Epithelial cell of esophagus (primary cell): ENCODE measurements at regions not wholly inside any gene's neighbourhood (a gene's known extent, or its start where the extent isn't known, plus 50 kb on each side); places are given as distances from the start of the nearest gene placed in this dataset.
"Not testable (repeated sequence)": the region's sequence is repeated elsewhere in the genome, so short reads cannot be mapped to it uniquely, and the experiment has no call there.

ENCODE experiments used
- DNase-seq: peaks from one replicate; pipeline ENCODE4 v3.0.0; 2010; ENCODE audit warnings: low read depth
- H3K4me3 ChIP-seq: 2 replicates; pipeline ENCODE4 v1.5.1; 2011; ENCODE audit warnings: mild to moderate bottlenecking, low read length, control low read depth
- TF ChIP-seq, protein P1 (sequence below): IDR thresholded peaks from 2 replicates; pipeline ENCODE4 v1.5.1; 2011; ENCODE audit warnings: low read depth, mild to moderate bottlenecking, low read length, control low read depth, inconsistent platforms; ENCODE audit not compliant: insufficient read depth; ENCODE audit errors: missing control alignments

GRCh38 chr10:126754966-126755365 is 84.5 kb upstream of the C10orf90 start:
- no peak overlapping the region for H3K4me3 ChIP-seq
- TF ChIP-seq, protein P1, sequence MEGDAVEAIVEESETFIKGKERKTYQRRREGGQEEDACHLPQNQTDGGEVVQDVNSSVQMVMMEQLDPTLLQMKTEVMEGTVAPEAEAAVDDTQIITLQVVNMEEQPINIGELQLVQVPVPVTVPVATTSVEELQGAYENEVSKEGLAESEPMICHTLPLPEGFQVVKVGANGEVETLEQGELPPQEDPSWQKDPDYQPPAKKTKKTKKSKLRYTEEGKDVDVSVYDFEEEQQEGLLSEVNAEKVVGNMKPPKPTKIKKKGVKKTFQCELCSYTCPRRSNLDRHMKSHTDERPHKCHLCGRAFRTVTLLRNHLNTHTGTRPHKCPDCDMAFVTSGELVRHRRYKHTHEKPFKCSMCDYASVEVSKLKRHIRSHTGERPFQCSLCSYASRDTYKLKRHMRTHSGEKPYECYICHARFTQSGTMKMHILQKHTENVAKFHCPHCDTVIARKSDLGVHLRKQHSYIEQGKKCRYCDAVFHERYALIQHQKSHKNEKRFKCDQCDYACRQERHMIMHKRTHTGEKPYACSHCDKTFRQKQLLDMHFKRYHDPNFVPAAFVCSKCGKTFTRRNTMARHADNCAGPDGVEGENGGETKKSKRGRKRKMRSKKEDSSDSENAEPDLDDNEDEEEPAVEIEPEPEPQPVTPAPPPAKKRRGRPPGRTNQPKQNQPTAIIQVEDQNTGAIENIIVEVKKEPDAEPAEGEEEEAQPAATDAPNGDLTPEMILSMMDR: no peak
- no peak for DNase-seq

DNA sequence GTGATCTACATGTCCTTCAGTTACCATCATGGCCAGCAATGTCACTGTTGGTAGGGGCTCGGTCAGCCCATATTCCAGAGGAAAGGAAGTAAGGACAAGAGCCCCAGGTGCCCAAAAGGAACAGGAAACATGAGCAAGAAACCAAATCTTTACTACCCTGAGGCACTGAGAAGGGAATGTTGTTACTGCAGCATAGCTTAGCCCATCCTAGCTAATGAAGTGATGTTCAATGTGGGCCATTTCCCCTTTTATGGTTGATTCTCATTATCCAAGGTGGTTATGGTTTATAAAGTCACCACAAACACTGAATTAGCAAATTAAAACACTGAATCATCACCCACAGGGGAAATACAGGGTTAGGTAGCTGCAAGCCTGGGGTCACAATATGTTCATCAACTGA is 88.4 kb upstream of the C10orf90 start:
- TF ChIP-seq, protein P1: no peak
- no peak for DNase-seq
- no peak overlapping the region for H3K4me3 ChIP-seq

- no peak for DNase-seq
- H3K4me3 ChIP-seq: no peak overlapping the region
- TF ChIP-seq, protein P1: no peak
These were observed 89.0 kb upstream of the C10orf90 start for GRCh38 chr10:126759531-126759930.

GRCh38 chr10:126766646-126767045 is 96.2 kb upstream of the C10orf90 start:
- DNase-seq, H3K4me3 ChIP-seq: not testable (repeated sequence)

GRCh38 chr10:126770809-126771208 is 100.3 kb upstream of the C10orf90 start:
- TF ChIP-seq, protein P1: no peak
- no peak overlapping the region for H3K4me3 ChIP-seq
- no peak for DNase-seq

DNA sequence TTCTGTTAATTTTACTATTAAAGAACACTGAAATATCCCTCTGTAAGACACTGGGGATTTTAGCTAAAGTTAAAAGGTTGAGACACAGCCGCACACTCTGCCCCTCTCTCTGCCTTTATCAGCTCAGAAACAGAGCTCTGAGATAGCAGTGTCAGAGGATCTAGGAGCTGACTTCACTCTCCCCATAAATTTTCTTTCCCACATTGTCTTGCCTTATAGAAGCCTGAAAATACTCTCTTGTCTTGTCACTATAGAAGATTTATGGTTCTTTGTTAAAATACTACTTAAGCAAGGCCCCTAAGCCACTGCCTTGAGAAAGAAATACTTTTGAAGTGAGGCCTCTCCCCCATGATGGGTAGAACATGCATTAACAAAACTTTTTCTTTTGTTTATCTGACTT is 105.7 kb upstream of the C10orf90 start:
- H3K4me3 ChIP-seq: no peak overlapping the region
- TF ChIP-seq, protein P1: no peak
- no peak for DNase-seq

DNA sequence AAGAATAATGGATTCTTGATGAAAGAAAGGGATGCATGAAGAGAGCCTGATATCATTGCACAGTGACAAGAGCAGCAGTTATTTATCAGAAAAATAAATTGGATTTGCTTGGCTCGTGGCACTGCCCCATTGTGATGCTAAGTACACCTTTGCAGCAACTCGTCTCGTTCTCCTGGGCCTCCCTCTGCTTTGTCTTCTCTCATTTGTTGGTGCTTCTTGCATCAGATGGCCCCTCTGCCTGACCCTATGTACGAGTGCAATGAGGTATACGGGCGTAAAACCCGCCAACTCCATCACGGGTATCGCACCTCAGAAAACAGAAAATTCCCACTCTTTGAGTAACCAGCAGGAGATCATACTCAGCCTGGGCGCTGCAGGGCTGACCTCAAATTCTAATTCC is 107.2 kb upstream of the C10orf90 start:
- TF ChIP-seq, protein P1: no peak
- DNase-seq: no peak
- H3K4me3 ChIP-seq: no peak overlapping the region
